ENCODE measurements at regions not wholly inside any gene's neighbourhood (a gene's known extent, or its start where the extent isn't known, plus 50 kb on each side); places are given as distances from the start of the nearest gene placed in this dataset.

DNA sequence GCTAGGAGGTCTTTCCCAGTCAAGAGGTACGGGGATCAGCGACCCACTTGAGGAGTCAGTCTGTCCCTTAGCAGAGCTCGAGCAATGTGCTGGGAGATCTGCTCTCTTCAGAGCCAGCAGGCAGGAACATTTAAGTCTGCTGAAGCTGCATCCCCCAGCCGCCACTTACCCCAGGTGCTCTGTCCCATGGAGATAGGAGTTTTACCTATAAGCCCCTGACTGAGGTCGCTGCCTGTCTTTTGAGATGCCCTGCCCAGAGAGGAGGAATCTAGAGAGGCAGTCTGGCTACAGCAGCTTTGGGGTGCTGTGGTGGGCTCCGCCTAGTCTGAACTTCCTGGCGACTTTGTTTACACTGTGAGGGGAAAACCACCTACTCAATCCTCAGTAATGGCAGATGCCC, 874.9 kb upstream of the FLRT2 start:
- no peak overlapping the region for H3K27ac Mint-ChIP-seq
- no peak overlapping the region for H3K27ac ChIP-seq (ENCODE audit: low read depth)
- peaks cover 7% of the 10 kb centered on the region; the same call in 2 of the 3 replicates for H3K36me3 Mint-ChIP-seq (ENCODE audit: low read depth)
- no peak overlapping the region for H2AFZ ChIP-seq
- peaks cover 4% of the 10 kb centered on the region; the same call in 2 of the 3 replicates for H3K9me3 Mint-ChIP-seq
- H3K27me3 Mint-ChIP-seq (ENCODE audit: insufficient read depth, low read depth, poor library complexity): no peaks in the 10 kb centered on the region
- no peak for DNase-seq (ENCODE audit: low spot score)
- TF ChIP-seq, protein P1, sequence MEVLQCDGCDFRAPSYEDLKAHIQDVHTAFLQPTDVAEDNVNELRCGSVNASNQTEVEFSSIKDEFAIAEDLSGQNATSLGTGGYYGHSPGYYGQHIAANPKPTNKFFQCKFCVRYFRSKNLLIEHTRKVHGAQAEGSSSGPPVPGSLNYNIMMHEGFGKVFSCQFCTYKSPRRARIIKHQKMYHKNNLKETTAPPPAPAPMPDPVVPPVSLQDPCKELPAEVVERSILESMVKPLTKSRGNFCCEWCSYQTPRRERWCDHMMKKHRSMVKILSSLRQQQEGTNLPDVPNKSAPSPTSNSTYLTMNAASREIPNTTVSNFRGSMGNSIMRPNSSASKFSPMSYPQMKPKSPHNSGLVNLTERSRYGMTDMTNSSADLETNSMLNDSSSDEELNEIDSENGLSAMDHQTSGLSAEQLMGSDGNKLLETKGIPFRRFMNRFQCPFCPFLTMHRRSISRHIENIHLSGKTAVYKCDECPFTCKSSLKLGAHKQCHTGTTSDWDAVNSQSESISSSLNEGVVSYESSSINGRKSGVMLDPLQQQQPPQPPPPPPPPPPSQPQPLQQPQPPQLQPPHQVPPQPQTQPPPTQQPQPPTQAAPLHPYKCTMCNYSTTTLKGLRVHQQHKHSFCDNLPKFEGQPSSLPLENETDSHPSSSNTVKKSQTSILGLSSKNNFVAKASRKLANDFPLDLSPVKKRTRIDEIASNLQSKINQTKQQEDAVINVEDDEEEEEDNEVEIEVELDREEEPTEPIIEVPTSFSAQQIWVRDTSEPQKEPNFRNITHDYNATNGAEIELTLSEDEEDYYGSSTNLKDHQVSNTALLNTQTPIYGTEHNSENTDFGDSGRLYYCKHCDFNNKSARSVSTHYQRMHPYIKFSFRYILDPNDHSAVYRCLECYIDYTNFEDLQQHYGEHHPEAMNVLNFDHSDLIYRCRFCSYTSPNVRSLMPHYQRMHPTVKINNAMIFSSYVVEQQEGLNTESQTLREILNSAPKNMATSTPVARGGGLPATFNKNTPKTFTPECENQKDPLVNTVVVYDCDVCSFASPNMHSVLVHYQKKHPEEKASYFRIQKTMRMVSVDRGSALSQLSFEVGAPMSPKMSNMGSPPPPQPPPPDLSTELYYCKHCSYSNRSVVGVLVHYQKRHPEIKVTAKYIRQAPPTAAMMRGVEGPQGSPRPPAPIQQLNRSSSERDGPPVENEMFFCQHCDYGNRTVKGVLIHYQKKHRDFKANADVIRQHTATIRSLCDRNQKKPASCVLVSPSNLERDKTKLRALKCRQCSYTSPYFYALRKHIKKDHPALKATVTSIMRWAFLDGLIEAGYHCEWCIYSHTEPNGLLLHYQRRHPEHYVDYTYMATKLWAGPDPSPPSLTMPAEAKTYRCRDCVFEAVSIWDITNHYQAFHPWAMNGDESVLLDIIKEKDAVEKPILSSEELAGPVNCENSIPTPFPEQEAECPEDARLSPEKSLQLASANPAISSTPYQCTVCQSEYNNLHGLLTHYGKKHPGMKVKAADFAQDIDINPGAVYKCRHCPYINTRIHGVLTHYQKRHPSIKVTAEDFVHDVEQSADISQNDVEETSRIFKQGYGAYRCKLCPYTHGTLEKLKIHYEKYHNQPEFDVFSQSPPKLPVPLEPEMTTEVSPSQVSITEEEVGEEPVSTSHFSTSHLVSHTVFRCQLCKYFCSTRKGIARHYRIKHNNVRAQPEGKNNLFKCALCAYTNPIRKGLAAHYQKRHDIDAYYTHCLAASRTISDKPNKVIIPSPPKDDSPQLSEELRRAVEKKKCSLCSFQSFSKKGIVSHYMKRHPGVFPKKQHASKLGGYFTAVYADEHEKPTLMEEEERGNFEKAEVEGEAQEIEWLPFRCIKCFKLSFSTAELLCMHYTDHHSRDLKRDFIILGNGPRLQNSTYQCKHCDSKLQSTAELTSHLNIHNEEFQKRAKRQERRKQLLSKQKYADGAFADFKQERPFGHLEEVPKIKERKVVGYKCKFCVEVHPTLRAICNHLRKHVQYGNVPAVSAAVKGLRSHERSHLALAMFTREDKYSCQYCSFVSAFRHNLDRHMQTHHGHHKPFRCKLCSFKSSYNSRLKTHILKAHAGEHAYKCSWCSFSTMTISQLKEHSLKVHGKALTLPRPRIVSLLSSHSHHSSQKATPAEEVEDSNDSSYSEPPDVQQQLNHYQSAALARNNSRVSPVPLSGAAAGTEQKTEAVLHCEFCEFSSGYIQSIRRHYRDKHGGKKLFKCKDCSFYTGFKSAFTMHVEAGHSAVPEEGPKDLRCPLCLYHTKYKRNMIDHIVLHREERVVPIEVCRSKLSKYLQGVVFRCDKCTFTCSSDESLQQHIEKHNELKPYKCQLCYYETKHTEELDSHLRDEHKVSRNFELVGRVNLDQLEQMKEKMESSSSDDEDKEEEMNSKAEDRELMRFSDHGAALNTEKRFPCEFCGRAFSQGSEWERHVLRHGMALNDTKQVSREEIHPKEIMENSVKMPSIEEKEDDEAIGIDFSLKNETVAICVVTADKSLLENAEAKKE (CRISPR knock-in tag; IDR thresholded peaks at IDR 0.05): no peak
- TF ChIP-seq EZH2phosphoT487 (IDR thresholded peaks at IDR 0.05; ENCODE audit: unreplicated experiment) (no peak), JUNB (IDR thresholded peaks at IDR 0.05; ENCODE audit: unreplicated experiment) (no peak), ZNF331 (CRISPR knock-in tag; IDR thresholded peaks at IDR 0.05; ENCODE audit: low read depth) (no peak), ZNF114 (CRISPR knock-in tag; IDR thresholded peaks at IDR 0.05) (no peak), POLR2AphosphoS5 (IDR thresholded peaks at IDR 0.05; ENCODE audit: low read depth) (no peak), STAT1 (IDR thresholded peaks at IDR 0.05; ENCODE audit: unreplicated experiment) (no peak), NANOG (IDR thresholded peaks at IDR 0.05; ENCODE audit: borderline replicate concordance) (no peak), CREB1 (CRISPR knock-in tag; IDR thresholded peaks at IDR 0.05; ENCODE audit: low read depth) (no peak), EZH2 (IDR thresholded peaks at IDR 0.05; ENCODE audit: low read depth, unreplicated experiment) (no peak)
- TF ChIP-seq, protein P2, sequence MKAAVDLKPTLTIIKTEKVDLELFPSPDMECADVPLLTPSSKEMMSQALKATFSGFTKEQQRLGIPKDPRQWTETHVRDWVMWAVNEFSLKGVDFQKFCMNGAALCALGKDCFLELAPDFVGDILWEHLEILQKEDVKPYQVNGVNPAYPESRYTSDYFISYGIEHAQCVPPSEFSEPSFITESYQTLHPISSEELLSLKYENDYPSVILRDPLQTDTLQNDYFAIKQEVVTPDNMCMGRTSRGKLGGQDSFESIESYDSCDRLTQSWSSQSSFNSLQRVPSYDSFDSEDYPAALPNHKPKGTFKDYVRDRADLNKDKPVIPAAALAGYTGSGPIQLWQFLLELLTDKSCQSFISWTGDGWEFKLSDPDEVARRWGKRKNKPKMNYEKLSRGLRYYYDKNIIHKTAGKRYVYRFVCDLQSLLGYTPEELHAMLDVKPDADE (IDR thresholded peaks at IDR 0.05): no peak
- TF ChIP-seq, protein P3, sequence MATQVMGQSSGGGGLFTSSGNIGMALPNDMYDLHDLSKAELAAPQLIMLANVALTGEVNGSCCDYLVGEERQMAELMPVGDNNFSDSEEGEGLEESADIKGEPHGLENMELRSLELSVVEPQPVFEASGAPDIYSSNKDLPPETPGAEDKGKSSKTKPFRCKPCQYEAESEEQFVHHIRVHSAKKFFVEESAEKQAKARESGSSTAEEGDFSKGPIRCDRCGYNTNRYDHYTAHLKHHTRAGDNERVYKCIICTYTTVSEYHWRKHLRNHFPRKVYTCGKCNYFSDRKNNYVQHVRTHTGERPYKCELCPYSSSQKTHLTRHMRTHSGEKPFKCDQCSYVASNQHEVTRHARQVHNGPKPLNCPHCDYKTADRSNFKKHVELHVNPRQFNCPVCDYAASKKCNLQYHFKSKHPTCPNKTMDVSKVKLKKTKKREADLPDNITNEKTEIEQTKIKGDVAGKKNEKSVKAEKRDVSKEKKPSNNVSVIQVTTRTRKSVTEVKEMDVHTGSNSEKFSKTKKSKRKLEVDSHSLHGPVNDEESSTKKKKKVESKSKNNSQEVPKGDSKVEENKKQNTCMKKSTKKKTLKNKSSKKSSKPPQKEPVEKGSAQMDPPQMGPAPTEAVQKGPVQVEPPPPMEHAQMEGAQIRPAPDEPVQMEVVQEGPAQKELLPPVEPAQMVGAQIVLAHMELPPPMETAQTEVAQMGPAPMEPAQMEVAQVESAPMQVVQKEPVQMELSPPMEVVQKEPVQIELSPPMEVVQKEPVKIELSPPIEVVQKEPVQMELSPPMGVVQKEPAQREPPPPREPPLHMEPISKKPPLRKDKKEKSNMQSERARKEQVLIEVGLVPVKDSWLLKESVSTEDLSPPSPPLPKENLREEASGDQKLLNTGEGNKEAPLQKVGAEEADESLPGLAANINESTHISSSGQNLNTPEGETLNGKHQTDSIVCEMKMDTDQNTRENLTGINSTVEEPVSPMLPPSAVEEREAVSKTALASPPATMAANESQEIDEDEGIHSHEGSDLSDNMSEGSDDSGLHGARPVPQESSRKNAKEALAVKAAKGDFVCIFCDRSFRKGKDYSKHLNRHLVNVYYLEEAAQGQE (IDR thresholded peaks at IDR 0.05; ENCODE audit: unreplicated experiment): no peak
- TF ChIP-seq, protein P4, sequence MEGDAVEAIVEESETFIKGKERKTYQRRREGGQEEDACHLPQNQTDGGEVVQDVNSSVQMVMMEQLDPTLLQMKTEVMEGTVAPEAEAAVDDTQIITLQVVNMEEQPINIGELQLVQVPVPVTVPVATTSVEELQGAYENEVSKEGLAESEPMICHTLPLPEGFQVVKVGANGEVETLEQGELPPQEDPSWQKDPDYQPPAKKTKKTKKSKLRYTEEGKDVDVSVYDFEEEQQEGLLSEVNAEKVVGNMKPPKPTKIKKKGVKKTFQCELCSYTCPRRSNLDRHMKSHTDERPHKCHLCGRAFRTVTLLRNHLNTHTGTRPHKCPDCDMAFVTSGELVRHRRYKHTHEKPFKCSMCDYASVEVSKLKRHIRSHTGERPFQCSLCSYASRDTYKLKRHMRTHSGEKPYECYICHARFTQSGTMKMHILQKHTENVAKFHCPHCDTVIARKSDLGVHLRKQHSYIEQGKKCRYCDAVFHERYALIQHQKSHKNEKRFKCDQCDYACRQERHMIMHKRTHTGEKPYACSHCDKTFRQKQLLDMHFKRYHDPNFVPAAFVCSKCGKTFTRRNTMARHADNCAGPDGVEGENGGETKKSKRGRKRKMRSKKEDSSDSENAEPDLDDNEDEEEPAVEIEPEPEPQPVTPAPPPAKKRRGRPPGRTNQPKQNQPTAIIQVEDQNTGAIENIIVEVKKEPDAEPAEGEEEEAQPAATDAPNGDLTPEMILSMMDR (conservative IDR thresholded peaks at IDR 0.05; ENCODE audit: low read depth in 2 of 2): no peak
- no peaks in the 10 kb centered on the region for H3K79me2 ChIP-seq (replicated peaks; ENCODE audit: insufficient read depth)
- H3K36me3 ChIP-seq (ENCODE audit: insufficient read depth): no peaks in the 10 kb centered on the region
- H3F3A ChIP-seq (replicated peaks; ENCODE audit: low read depth): no peaks in the 10 kb centered on the region
- H4K20me1 ChIP-seq (replicated peaks; ENCODE audit: insufficient read depth): no peaks in the 10 kb centered on the region
- H3K4me3 ChIP-seq: no peak overlapping the region
- no peaks in the 10 kb centered on the region for H3K4me1 ChIP-seq (ENCODE audit: insufficient read depth)
- no peaks in the 10 kb centered on the region for H3K27me3 ChIP-seq (ENCODE audit: insufficient read depth)
- H3K4me2 ChIP-seq: no peak overlapping the region
- ATAC-seq: no peak
- no peak overlapping the region for H3K4me3 Mint-ChIP-seq
- H3K9me2 ChIP-seq (ENCODE audit: insufficient read depth): 0 out of 2 replicates have a peak, but pooled peaks cover 4% of the 10 kb centered on the region
- no peaks in the 10 kb centered on the region for H3K4me1 Mint-ChIP-seq

All from GM23338 (cell line).